ENCODE measurements at regions not wholly inside any gene's neighbourhood (a gene's known extent, or its start where the extent isn't known, plus 50 kb on each side); places are given as distances from the start of the nearest gene placed in this dataset.

GRCh38 chr3:84292128-84292527, 666.7 kb upstream of the CADM2 start:
- no peaks in the 10 kb centered on the region for H3K27me3 Mint-ChIP-seq (ENCODE audit: insufficient read depth, unreplicated experiment)
- ChIA-PET CTCF (no interaction called here), POLR2A (interaction anchor here (0.6 kb wide), 1 partner anchor 71 kb away, joined by 3 read pairs; no protein-coding TSS in a partner anchor)
- intact Hi-C loops (cut with micrococcal nuclease), result no loop called here
- no peaks in the 10 kb centered on the region for H3K4me1 Mint-ChIP-seq (ENCODE audit: insufficient read depth, unreplicated experiment)
- H3K27ac Mint-ChIP-seq (ENCODE audit: low read depth, unreplicated experiment), result no peak overlapping the region
- no TSS peak for BruUV-seq (replicated peaks)
- H3K9me3 Mint-ChIP-seq (ENCODE audit: unreplicated experiment), result no peaks in the 10 kb centered on the region
- no peaks in the 10 kb centered on the region for H3K36me3 Mint-ChIP-seq (ENCODE audit: insufficient read depth, unreplicated experiment)
- DNase-seq (ENCODE audit: unreplicated experiment), result no peak
- no peak overlapping the region for H3K4me3 Mint-ChIP-seq (ENCODE audit: unreplicated experiment)
- TF ChIP-seq, protein P1, sequence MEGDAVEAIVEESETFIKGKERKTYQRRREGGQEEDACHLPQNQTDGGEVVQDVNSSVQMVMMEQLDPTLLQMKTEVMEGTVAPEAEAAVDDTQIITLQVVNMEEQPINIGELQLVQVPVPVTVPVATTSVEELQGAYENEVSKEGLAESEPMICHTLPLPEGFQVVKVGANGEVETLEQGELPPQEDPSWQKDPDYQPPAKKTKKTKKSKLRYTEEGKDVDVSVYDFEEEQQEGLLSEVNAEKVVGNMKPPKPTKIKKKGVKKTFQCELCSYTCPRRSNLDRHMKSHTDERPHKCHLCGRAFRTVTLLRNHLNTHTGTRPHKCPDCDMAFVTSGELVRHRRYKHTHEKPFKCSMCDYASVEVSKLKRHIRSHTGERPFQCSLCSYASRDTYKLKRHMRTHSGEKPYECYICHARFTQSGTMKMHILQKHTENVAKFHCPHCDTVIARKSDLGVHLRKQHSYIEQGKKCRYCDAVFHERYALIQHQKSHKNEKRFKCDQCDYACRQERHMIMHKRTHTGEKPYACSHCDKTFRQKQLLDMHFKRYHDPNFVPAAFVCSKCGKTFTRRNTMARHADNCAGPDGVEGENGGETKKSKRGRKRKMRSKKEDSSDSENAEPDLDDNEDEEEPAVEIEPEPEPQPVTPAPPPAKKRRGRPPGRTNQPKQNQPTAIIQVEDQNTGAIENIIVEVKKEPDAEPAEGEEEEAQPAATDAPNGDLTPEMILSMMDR (IDR thresholded peaks at IDR 0.05; ENCODE audit: unreplicated experiment), result no peak

- Mint-ChIP-seq H3K4me3 (ENCODE audit: unreplicated experiment) (no peak overlapping the region), H3K4me1 (ENCODE audit: insufficient read depth, unreplicated experiment) (no peaks in the 10 kb centered on the region), H3K27ac (ENCODE audit: low read depth, unreplicated experiment) (no peak overlapping the region), H3K27me3 (ENCODE audit: insufficient read depth, unreplicated experiment) (no peaks in the 10 kb centered on the region), H3K9me3 (ENCODE audit: unreplicated experiment) (no peaks in the 10 kb centered on the region), H3K36me3 (ENCODE audit: insufficient read depth, unreplicated experiment) (no peaks in the 10 kb centered on the region)
- POLR2A ChIA-PET, result interaction anchor here (0.8 kb wide), 1 partner anchor 21 kb away, joined by 5 read pairs; no protein-coding TSS in a partner anchor
- intact Hi-C loops (cut with micrococcal nuclease), result no loop called here
- TF ChIP-seq, protein P1 (IDR thresholded peaks at IDR 0.05; ENCODE audit: unreplicated experiment), result no peak
- DNase-seq (ENCODE audit: unreplicated experiment), result no peak
- BruUV-seq (replicated peaks), result no TSS peak
- CTCF ChIA-PET, result interaction anchor here (0.7 kb wide), 1 partner anchor 247 kb away, joined by 3 read pairs; no protein-coding TSS in a partner anchor
Observed at GRCh38 chr3:84299329-84299728, 659.5 kb upstream of the CADM2 start.

DNA sequence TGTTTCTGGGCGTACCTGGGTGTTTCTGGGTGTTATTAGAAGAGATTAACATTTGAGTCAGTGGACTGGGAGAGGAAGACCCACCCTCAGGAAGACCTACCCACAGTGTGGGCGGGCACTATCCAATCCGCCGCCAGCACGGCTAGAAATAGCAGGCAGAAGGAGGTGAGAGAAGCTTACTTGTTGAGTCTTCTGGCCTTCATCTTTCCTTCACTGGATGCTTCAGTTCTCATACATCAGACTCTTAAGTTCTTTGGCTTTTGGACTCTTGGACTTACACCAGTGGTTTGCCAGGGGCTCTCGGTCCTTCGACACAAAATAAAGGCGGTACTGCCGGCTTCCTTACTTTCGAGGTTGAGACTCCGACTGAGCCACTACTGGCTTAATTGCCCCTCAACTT, 654.6 kb upstream of the CADM2 start:
- DNase-seq (ENCODE audit: unreplicated experiment), result no peak
- H3K4me1 Mint-ChIP-seq (ENCODE audit: insufficient read depth, unreplicated experiment), result no peaks in the 10 kb centered on the region
- H3K36me3 Mint-ChIP-seq (ENCODE audit: insufficient read depth, unreplicated experiment), result no peaks in the 10 kb centered on the region
- CTCF ChIA-PET, result no interaction called here
- TF ChIP-seq, protein P1 (IDR thresholded peaks at IDR 0.05; ENCODE audit: unreplicated experiment), result no peak
- no TSS peak for BruUV-seq (replicated peaks)
- H3K9me3 Mint-ChIP-seq (ENCODE audit: unreplicated experiment), result no peaks in the 10 kb centered on the region
- no peak overlapping the region for H3K4me3 Mint-ChIP-seq (ENCODE audit: unreplicated experiment)
- no peaks in the 10 kb centered on the region for H3K27me3 Mint-ChIP-seq (ENCODE audit: insufficient read depth, unreplicated experiment)
- H3K27ac Mint-ChIP-seq (ENCODE audit: low read depth, unreplicated experiment), result no peak overlapping the region
- POLR2A ChIA-PET, result interaction anchor here (0.7 kb wide), 1 partner anchor 35 kb away, joined by 3 read pairs; no protein-coding TSS in a partner anchor
- intact Hi-C loops (cut with micrococcal nuclease), result no loop called here

DNA sequence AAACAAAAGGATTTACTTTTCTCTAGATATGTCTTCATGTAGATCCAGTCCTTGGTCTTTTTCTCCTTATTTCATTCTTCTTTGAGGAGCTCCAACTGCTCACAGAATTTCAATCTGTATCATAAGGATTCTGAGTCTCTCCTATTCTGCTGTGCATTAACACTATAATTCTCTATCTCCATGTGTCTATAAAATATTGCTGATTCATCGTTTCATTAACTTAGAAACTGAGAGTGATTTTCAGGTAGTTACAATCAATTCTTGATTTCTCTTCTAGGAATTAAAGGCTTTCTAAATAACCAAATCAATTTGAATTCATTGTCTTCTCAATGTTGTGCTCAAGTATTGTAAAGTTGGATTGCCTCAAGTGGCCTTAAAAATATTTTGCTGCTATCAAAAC, 651.5 kb upstream of the CADM2 start:
- no peak for DNase-seq (ENCODE audit: unreplicated experiment)
- ChIA-PET CTCF (no interaction called here), POLR2A (no interaction called here)
- Mint-ChIP-seq H3K36me3 (ENCODE audit: insufficient read depth, unreplicated experiment) (no peaks in the 10 kb centered on the region), H3K27ac (ENCODE audit: low read depth, unreplicated experiment) (no peak overlapping the region), H3K4me1 (ENCODE audit: insufficient read depth, unreplicated experiment) (no peaks in the 10 kb centered on the region), H3K9me3 (ENCODE audit: unreplicated experiment) (no peaks in the 10 kb centered on the region), H3K4me3 (ENCODE audit: unreplicated experiment) (no peak overlapping the region), H3K27me3 (ENCODE audit: insufficient read depth, unreplicated experiment) (no peaks in the 10 kb centered on the region)
- intact Hi-C loops (cut with micrococcal nuclease), result no loop called here
- no TSS peak for BruUV-seq (replicated peaks)
- TF ChIP-seq, protein P1 (IDR thresholded peaks at IDR 0.05; ENCODE audit: unreplicated experiment), result no peak

All from MCF 10A (cell line).